ENCODE measurements at regions not wholly inside any gene's neighbourhood (a gene's known extent, or its start where the extent isn't known, plus 50 kb on each side); places are given as distances from the start of the nearest gene placed in this dataset.
"Not testable (repeated sequence)": the region's sequence is repeated elsewhere in the genome, so short reads cannot be mapped to it uniquely, and the experiment has no call there.

DNA sequence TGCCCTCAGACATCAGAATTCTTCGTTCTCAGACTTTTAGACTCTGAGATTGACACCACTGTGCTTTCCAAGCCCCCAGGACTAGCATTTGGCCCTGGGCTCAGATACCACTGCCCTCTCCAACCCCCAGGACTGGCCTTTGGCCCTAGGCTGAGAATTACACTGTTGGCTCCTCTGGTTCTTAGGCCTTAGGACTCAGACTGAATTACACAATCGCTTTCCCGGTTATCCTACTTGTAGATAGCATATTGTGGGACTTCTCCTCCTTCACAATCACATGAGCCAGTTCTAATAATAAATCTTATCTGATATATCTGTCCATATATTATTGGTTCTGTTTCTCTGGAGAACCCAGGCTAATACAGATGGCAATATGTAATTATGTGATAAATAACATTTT, 1725.5 kb downstream of the GRIK2 start:
- no peaks in the 10 kb centered on the region for H3K4me1 ChIP-seq
- no peaks in the 10 kb centered on the region for H4K20me1 ChIP-seq
- no peak for TF ChIP-seq Cebpa-rat (IDR thresholded peaks at IDR 0.05)
- H3K36me3 ChIP-seq = no peaks in the 10 kb centered on the region
- no peak overlapping the region for H3K27ac ChIP-seq
- no peak overlapping the region for H3K4me2 ChIP-seq
- H3K4me3 ChIP-seq = no peak overlapping the region
- no peaks in the 10 kb centered on the region for H3K9me3 ChIP-seq (replicated peaks in 1 of 11)
- H3K27me3 ChIP-seq = no peaks in the 10 kb centered on the region
- no peak overlapping the region for H3K9ac ChIP-seq

DNA sequence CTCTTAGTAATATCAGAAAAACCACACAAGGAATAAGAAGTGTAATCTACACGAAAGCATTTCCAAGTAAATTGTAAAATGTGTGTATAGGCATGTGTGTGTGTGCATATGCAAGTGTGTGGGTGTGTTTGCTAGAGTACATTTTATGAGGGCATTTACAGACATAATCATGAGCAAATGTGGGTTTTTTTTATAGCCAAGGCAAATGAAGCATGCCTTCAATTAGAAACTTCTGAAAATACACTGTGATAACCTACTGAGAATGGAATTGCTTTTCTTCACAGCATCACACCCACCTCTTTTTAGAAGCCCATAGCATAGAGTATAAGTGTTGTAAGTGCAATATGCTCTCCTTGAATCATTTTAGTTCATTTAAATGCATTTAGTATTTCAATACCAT, 1721.1 kb downstream of the GRIK2 start:
- Histone ChIP-seq H3K4me3 (no peak overlapping the region), H3K4me1 (no peaks in the 10 kb centered on the region), H3K36me3 (no peaks in the 10 kb centered on the region), H3K27ac (no peak overlapping the region), H3K27me3 (no peaks in the 10 kb centered on the region), H3K4me2 (no peak overlapping the region), H3K9ac (no peak overlapping the region), H4K20me1 (no peaks in the 10 kb centered on the region), H3K9me3 (replicated peaks in 1 of 11) (no peaks in the 10 kb centered on the region)
- no peak for TF ChIP-seq Cebpa-rat (IDR thresholded peaks at IDR 0.05)

DNA sequence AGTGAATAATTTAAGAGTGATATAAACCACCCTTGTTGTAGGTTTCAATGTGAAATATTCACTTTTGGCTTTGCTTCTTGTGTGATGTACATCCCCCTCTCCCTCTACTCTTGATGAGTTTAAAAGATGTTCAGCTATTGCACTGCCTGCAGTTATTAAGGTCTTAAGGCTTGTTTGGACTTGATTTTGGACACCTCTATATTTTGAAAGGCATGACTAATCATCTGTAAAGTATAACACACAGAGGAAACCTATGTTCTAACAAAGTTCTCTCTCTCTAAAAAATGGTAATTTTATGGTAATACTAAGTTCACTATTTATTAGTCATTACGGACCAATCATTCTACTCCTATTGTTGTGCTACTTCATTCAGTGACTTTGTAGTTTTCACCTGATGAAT, 1719.9 kb downstream of the GRIK2 start:
- H3K4me3 ChIP-seq = no peak overlapping the region
- H3K27ac ChIP-seq = no peak overlapping the region
- no peak overlapping the region for H3K9ac ChIP-seq
- no peaks in the 10 kb centered on the region for H3K27me3 ChIP-seq
- TF ChIP-seq Cebpa-rat (IDR thresholded peaks at IDR 0.05) = no peak
- H3K36me3 ChIP-seq = no peaks in the 10 kb centered on the region
- H3K9me3 ChIP-seq (replicated peaks in 1 of 11) = no peaks in the 10 kb centered on the region
- H4K20me1 ChIP-seq = no peaks in the 10 kb centered on the region
- no peaks in the 10 kb centered on the region for H3K4me1 ChIP-seq
- no peak overlapping the region for H3K4me2 ChIP-seq

DNA sequence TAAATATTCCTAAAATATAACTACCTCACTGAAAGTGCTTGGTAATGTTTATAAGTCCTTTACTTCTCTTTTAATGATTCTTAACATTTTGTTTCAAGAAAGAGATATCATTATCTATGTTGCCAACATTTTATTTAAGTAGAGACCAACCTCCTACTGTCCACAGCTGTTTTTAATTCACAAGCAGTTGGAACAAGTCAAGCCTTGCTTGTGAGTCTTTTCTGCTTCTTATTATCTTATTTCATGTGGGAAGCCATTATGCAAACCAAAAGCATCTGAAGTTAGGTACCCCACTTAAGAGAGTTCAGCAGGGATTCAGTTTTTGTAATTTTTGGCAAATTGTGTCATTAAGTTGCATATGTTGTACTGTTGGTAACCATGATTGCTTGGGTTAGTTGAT, 1714.5 kb downstream of the GRIK2 start:
- no peak overlapping the region for H3K9ac ChIP-seq
- TF ChIP-seq Cebpa-rat (IDR thresholded peaks at IDR 0.05) = no peak
- H3K27ac ChIP-seq = no peak overlapping the region
- H3K4me3 ChIP-seq = no peak overlapping the region
- no peaks in the 10 kb centered on the region for H3K9me3 ChIP-seq (replicated peaks in 1 of 11)
- no peaks in the 10 kb centered on the region for H3K27me3 ChIP-seq
- no peaks in the 10 kb centered on the region for H4K20me1 ChIP-seq
- H3K4me1 ChIP-seq = no peaks in the 10 kb centered on the region
- H3K36me3 ChIP-seq = no peaks in the 10 kb centered on the region
- H3K4me2 ChIP-seq = no peak overlapping the region

DNA sequence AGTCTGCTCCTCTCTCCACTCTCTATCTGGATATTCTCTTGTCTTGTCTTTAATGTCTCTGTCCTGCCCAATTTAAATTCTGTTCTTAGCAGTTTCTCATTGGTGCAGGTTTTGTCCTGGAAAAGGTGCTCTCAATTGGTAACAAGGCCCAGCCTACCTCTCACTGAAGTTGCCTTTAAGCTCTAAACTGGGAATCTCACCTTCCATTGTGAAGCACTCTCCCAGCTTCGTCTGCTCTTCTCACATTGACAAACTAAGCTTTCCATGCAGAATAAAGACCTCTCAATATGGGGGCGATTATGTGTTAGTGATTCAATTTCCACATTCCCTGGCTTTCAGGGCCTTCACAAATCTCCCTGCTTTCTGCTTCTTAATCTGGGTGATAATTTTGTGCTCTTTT, 1712.2 kb downstream of the GRIK2 start:
- no peaks in the 10 kb centered on the region for H3K27me3 ChIP-seq
- no peak for TF ChIP-seq Cebpa-rat (IDR thresholded peaks at IDR 0.05)
- H3K9me3 ChIP-seq (replicated peaks in 1 of 11) = no peaks in the 10 kb centered on the region

DNA sequence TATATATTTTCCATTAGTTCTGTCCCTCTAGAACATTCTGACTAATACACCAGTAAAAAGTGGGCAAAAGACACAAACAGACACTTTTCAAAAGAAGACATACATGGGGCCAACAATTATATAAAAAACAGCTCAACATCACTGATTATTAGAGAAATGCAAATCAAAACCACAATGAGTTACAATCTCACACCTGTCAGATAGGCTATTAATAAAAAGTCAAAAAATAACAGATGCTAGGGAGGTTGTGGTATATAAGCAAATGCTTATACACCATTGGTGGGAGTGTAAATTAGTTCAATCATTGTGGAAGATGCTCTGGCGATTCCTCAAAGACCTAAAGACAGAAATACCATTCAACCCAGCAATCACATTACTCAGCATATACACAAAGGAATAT, 1707.8 kb downstream of the GRIK2 start:
- H3K4me2 ChIP-seq = no peak overlapping the region
- no peak overlapping the region for H3K4me3 ChIP-seq
- no peaks in the 10 kb centered on the region for H4K20me1 ChIP-seq
- H3K27me3 ChIP-seq = no peaks in the 10 kb centered on the region
- no peaks in the 10 kb centered on the region for H3K36me3 ChIP-seq
- H3K27ac ChIP-seq = no peak overlapping the region
- H3K9ac ChIP-seq = no peak overlapping the region
- no peaks in the 10 kb centered on the region for H3K4me1 ChIP-seq
- no peaks in the 10 kb centered on the region for H3K9me3 ChIP-seq (replicated peaks in 1 of 11)
- no peak for TF ChIP-seq Cebpa-rat (IDR thresholded peaks at IDR 0.05)

More for the DNA sequence above, 1712.2 kb downstream of the GRIK2 start:
- Histone ChIP-seq H3K27ac (no peak overlapping the region), H3K4me2 (no peak overlapping the region), H3K4me1 (no peaks in the 10 kb centered on the region), H3K4me3 (no peak overlapping the region), H3K9ac (no peak overlapping the region), H3K36me3 (no peaks in the 10 kb centered on the region), H4K20me1 (no peaks in the 10 kb centered on the region)

DNA sequence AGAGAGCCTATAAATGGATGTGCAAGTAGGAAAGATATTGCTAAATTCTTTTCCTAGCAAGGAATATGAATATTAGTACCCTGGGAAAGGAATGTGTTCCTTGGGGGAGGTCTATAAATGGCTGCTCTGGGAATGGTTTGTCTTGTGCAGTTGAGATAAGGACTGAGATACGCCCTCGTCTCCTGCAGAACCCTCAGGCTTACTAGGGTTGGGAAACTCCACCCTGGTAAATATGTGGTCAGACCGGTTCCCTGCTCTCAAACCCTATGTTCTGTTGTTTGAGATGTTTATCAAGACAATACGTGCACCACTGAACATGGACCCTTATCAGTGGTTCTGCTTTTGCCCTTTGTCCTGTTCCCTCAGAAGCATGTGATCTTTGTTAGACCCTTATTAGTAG, 1698.9 kb downstream of the GRIK2 start:
- H3K27ac ChIP-seq, H3K9ac ChIP-seq, H3K4me2 ChIP-seq, H3K4me3 ChIP-seq, H3K4me1 ChIP-seq, H3K27me3 ChIP-seq, H3K36me3 ChIP-seq, H4K20me1 ChIP-seq: not testable (repeated sequence)
- H3K9me3 ChIP-seq (replicated peaks in 1 of 11) = peaks cover 6 to 20% (median 8%) of the 10 kb centered on the region in 11 experiments; a peak in 18 of 22 replicates

DNA sequence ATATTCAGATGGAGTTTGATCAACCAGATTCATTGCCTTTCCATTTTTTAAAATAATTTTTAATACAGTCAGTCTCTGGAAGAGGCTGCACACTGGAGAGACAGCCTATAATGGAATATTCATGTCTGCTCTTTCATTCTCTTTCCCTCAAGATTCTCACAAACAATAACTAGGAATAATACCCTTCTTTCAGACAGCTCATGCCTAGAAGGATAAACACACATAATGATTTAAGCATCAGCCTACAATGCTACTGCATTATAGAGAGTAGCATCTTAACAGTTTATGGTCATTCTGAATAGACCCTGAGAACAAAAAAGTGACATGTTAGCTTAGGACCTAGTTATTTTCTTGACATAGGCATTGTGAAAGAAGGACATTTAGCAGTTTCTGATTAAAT, 1692.3 kb downstream of the GRIK2 start:
- no peaks in the 10 kb centered on the region for H3K27me3 ChIP-seq
- no peaks in the 10 kb centered on the region for H3K36me3 ChIP-seq
- H3K4me2 ChIP-seq = no peak overlapping the region
- no peaks in the 10 kb centered on the region for H3K9me3 ChIP-seq (replicated peaks in 1 of 11)
- H3K4me1 ChIP-seq = no peaks in the 10 kb centered on the region
- no peak overlapping the region for H3K27ac ChIP-seq
- no peak overlapping the region for H3K4me3 ChIP-seq
- H4K20me1 ChIP-seq = no peaks in the 10 kb centered on the region
- TF ChIP-seq Cebpa-rat (IDR thresholded peaks at IDR 0.05) = no peak
- no peak overlapping the region for H3K9ac ChIP-seq

DNA sequence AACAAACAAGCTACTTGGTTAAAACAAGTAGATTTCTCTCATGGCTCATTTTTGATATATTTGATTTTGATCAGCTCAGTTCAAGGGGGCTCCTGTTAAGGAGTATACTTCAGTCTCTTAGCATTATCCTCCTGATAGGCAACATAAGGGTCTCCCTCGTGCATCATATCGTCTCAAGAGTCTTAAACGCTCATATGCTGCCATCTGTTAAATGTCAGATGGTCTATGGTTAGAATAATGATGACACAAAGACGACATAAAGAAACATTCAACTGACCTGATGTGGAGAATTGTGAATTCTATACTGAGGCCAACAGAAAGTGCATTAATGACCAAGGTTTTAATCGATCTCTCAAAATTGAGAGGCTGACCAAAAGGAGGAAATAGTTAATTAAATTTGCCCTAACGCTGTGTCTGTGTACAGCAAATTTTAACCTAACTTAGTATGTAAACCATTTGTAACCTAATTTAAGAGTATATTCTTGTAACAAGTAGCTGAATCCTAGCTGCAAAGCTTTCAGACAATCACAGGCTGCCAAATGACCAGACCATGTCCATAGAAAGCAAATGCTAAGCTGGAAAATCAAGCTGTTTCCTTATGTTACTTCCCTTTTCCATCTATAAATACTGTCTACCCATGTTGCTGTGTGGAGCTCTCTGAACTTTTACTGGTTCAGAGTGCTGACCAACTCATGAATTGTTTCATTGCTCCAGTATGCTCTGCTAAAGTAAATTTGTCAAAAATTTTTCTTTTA, 1688.5 kb downstream of the GRIK2 start:
- H3K4me3 ChIP-seq = no peak overlapping the region
- H3K4me2 ChIP-seq = no peak overlapping the region

DNA sequence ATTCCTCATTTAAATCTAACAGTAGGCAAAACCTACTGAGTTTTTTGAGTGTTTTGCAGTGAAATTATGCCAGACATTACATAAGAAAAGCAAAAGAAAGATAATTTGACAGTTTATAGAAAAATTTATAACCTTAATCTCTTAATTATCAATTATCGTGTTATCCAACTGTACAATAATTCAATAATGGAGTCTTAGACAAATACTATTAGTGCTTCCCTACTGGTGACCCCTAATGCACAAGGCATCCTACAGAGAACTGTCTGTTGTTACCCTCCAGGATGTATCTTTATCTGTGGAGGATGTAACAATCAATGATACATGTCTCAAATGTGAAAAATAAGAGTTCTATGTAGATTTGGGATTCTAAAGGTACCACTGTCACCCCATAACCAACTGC, 1687.6 kb downstream of the GRIK2 start:
- TF ChIP-seq Cebpa-rat (IDR thresholded peaks at IDR 0.05) = no peak
- H3K27me3 ChIP-seq = no peaks in the 10 kb centered on the region
- H3K27ac ChIP-seq = no peak overlapping the region
- H3K36me3 ChIP-seq = no peaks in the 10 kb centered on the region
- no peak overlapping the region for H3K4me2 ChIP-seq
- no peaks in the 10 kb centered on the region for H4K20me1 ChIP-seq
- no peak overlapping the region for H3K4me3 ChIP-seq
- H3K9ac ChIP-seq = no peak overlapping the region
- H3K4me1 ChIP-seq = peaks cover 0 to 7% (median 0%) of the 10 kb centered on the region in 10 experiments; a peak in 1 of 20 replicates
- no peaks in the 10 kb centered on the region for H3K9me3 ChIP-seq (replicated peaks in 1 of 11)

More for the DNA sequence above, 1688.5 kb downstream of the GRIK2 start:
- Histone ChIP-seq H4K20me1 (no peaks in the 10 kb centered on the region), H3K9me3 (replicated peaks in 1 of 11) (no peaks in the 10 kb centered on the region), H3K4me1 (peaks cover 0 to 7% (median 0%) of the 10 kb centered on the region in 10 experiments; a peak in 1 of 20 replicates), H3K36me3 (no peaks in the 10 kb centered on the region), H3K27ac (no peak overlapping the region), H3K27me3 (no peaks in the 10 kb centered on the region), H3K9ac (no peak overlapping the region)
- no peak for TF ChIP-seq Cebpa-rat (IDR thresholded peaks at IDR 0.05)

Measured in BLaER1 treated with 17β-estradiol and CSF1 and Interleukin-3, amounts not matched to agents 10 nM and 100 nM (cell line).